GM12872 (cell line): ENCODE measurements at regions not wholly inside any gene's neighbourhood (a gene's known extent, or its start where the extent isn't known, plus 50 kb on each side); places are given as distances from the start of the nearest gene placed in this dataset.

ENCODE experiments used
- CTCF ChIP-seq: IDR thresholded peaks from 3 replicates; pipeline ENCODE4 v1.5.1; 2011; ENCODE audit warnings: low read depth, mild to moderate bottlenecking, low read length, moderate library complexity; ENCODE audit not compliant: insufficient read depth

GRCh38 chr2:16862471-16862870 is 196.8 kb upstream of the CYRIA start:
- no peak for TF ChIP-seq CTCF

- TF ChIP-seq CTCF, result no peak
Observed at GRCh38 chr2:16861530-16861929, 195.9 kb upstream of the CYRIA start.

- TF ChIP-seq CTCF, result no peak
Observed at GRCh38 chr2:16861111-16861510, 195.5 kb upstream of the CYRIA start.

GRCh38 chr2:16860627-16861026 is 195.0 kb upstream of the CYRIA start:
- TF ChIP-seq CTCF, result no peak

GRCh38 chr2:16855183-16855582 is 189.5 kb upstream of the CYRIA start:
- no peak for TF ChIP-seq CTCF

GRCh38 chr2:16853088-16853487 is 187.5 kb upstream of the CYRIA start:
- TF ChIP-seq CTCF, result no peak

- TF ChIP-seq CTCF, result no peak
Observed at GRCh38 chr2:16852651-16853050, 187.0 kb upstream of the CYRIA start.

- no peak for TF ChIP-seq CTCF
Observed at GRCh38 chr2:16851126-16851525, 185.5 kb upstream of the CYRIA start.
